Cardiac muscle cell (in vitro differentiated cells and primary cell): ENCODE measurements at regions not wholly inside any gene's neighbourhood (a gene's known extent, or its start where the extent isn't known, plus 50 kb on each side); places are given as distances from the start of the nearest gene placed in this dataset.

Source experiments
- DNase-seq, 2 donors: peaks; one replicate each; pipeline versions ENCODE4 v3.0.0 to v3.0.0-alpha.2; 2010 to 2017; ENCODE audit warnings: low read depth in 1 of 2, low spot score in 1 of 2
- H3K27ac ChIP-seq: fragments of 200-600 bp; sonication (generic); 2 replicates; pipeline ENCODE4 v1.5.1; 2016
- H3K27me3 ChIP-seq: fragments of 200-600 bp; sonication (generic); 2 replicates; pipeline ENCODE4 v1.6.0; 2016; ENCODE audit warnings: control low read depth
- H3K36me3 ChIP-seq: fragments of 200-600 bp; sonication (generic); 2 replicates; pipeline ENCODE4 v1.5.1; 2016; ENCODE audit warnings: control low read depth
- H3K4me1 ChIP-seq: fragments of 200-600 bp; sonication (generic); 2 replicates; pipeline ENCODE4 v1.8.1; 2017; ENCODE audit warnings: low read depth, mild to moderate bottlenecking, mixed run types
- H3K4me3 ChIP-seq: fragments of 200-600 bp; sonication (generic); 2 replicates; pipeline ENCODE4 v1.5.1; 2016; ENCODE audit warnings: mild to moderate bottlenecking
- H3K9me3 ChIP-seq: fragments of 200-600 bp; sonication (generic); 2 replicates; pipeline ENCODE4 v1.5.1; 2017; ENCODE audit warnings: low read depth, mild to moderate bottlenecking, control low read depth
- TF ChIP-seq, protein P1 (sequence below): IDR thresholded peaks from 2 replicates; pipeline ENCODE4 v1.5.1; 2012; ENCODE audit warnings: low read depth, mild to moderate bottlenecking, low read length

DNA sequence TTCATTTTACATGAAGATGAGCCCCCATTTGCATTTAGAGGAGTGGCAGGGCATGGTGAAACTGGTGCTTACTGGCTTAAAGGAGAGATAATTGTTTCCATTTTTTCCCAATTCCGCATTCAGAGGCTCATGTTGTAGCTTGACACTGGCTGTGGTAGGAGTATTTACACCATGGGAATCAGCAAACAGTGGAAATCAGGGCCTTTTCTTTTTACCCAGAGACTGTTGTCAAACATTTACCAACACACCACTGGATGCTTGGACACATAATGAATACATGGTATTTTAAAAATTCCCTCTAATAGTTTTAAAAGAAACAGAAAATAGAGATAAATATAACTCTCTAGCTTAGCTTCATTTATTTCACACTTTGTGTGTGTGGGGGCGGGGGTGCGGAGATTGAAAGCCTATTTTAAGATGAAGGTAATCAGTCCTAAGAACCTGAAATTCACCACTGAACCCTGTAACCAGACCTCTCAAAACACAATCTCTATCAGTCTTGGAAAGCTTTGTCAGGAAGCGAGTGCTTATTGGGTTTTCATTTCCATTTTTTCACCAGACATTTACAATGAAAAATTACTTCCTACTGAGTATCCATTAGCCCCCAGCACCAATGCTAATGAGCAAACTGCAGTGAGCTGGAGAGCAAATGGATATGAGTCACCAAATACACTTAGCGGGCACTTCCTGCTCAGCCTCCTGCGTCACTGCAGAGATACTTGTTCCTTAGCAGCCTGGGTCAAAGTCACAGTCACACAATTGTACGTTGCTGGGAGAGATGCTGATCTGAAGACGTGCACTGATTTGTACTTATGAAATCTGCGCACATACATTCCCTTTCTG is 532.0 kb downstream of the BCKDHB start:
- H3K27me3 ChIP-seq = no peaks in the 10 kb centered on the region
- no peaks in the 10 kb centered on the region for H3K36me3 ChIP-seq
- no peaks in the 10 kb centered on the region for H3K9me3 ChIP-seq
- H3K27ac ChIP-seq = no peak overlapping the region
- no peak overlapping the region for H3K4me3 ChIP-seq
- peak; percentile 19 to 90 for DNase-seq
- TF ChIP-seq, protein P1, sequence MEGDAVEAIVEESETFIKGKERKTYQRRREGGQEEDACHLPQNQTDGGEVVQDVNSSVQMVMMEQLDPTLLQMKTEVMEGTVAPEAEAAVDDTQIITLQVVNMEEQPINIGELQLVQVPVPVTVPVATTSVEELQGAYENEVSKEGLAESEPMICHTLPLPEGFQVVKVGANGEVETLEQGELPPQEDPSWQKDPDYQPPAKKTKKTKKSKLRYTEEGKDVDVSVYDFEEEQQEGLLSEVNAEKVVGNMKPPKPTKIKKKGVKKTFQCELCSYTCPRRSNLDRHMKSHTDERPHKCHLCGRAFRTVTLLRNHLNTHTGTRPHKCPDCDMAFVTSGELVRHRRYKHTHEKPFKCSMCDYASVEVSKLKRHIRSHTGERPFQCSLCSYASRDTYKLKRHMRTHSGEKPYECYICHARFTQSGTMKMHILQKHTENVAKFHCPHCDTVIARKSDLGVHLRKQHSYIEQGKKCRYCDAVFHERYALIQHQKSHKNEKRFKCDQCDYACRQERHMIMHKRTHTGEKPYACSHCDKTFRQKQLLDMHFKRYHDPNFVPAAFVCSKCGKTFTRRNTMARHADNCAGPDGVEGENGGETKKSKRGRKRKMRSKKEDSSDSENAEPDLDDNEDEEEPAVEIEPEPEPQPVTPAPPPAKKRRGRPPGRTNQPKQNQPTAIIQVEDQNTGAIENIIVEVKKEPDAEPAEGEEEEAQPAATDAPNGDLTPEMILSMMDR = no peak
- no peaks in the 10 kb centered on the region for H3K4me1 ChIP-seq

GRCh38 chr6:80637312-80637711 is 530.8 kb downstream of the BCKDHB start:
- Histone ChIP-seq H3K9me3 (no peaks in the 10 kb centered on the region), H3K4me3 (no peak overlapping the region), H3K27me3 (no peaks in the 10 kb centered on the region), H3K27ac (no peak overlapping the region), H3K4me1 (no peaks in the 10 kb centered on the region), H3K36me3 (no peaks in the 10 kb centered on the region)
- TF ChIP-seq, protein P1 = no peak
- peak in 1 of 2 donors; percentile 46 for DNase-seq

- H3K4me3 ChIP-seq = no peak overlapping the region
- H3K27ac ChIP-seq = no peak overlapping the region
- H3K9me3 ChIP-seq = no peaks in the 10 kb centered on the region
- H3K36me3 ChIP-seq = no peaks in the 10 kb centered on the region
- DNase-seq = no peak
- TF ChIP-seq, protein P1 = no peak
- no peaks in the 10 kb centered on the region for H3K4me1 ChIP-seq
- H3K27me3 ChIP-seq = no peaks in the 10 kb centered on the region
These were observed 530.2 kb downstream of the BCKDHB start for GRCh38 chr6:80636689-80637088.

DNA sequence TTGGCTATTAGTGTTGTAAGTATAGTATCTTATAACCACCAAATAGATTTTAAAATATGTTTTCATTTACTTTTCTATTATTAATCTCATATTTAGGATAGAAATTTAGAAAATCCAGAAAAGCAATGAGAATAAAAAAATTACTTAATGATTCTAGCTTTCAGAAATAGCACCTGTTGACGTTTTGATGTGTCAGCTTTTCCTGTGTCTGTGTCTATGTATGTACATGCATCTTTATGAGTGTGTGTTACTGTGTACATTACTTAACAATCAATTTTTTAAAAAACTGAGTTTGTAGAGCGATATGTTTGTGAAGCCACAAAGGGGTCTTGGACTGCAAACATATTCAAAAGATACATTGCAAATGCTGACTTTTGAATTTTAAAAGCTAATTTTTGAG is 526.9 kb downstream of the BCKDHB start:
- no peaks in the 10 kb centered on the region for H3K4me1 ChIP-seq
- H3K9me3 ChIP-seq = no peaks in the 10 kb centered on the region
- no peaks in the 10 kb centered on the region for H3K27me3 ChIP-seq
- H3K27ac ChIP-seq = no peak overlapping the region
- TF ChIP-seq, protein P1 = no peak
- no peaks in the 10 kb centered on the region for H3K36me3 ChIP-seq
- no peak overlapping the region for H3K4me3 ChIP-seq
- no peak for DNase-seq

- no peaks in the 10 kb centered on the region for H3K4me1 ChIP-seq
- no peak overlapping the region for H3K4me3 ChIP-seq
- no peak for DNase-seq
- H3K27ac ChIP-seq = no peak overlapping the region
- H3K27me3 ChIP-seq = no peaks in the 10 kb centered on the region
- H3K36me3 ChIP-seq = no peaks in the 10 kb centered on the region
- H3K9me3 ChIP-seq = no peaks in the 10 kb centered on the region
- TF ChIP-seq, protein P1 = no peak
These were observed 518.9 kb downstream of the BCKDHB start for GRCh38 chr6:80625405-80625804.
